GM23248 (cell line): ENCODE measurements at regions not wholly inside any gene's neighbourhood (a gene's known extent, or its start where the extent isn't known, plus 50 kb on each side); places are given as distances from the start of the nearest gene placed in this dataset.

Experiments
- EZH2 ChIP-seq: fragments of 200-600 bp; sonication (generic); IDR thresholded peaks from 2 replicates; pipeline ENCODE4 v1.6.1; 2018; ENCODE audit warnings: antibody characterized with exemption, mild to moderate bottlenecking; ENCODE audit not compliant: insufficient read depth, poor library complexity, severe bottlenecking
- EZH2phosphoT487 ChIP-seq: fragments of 200-600 bp; sonication (generic); IDR thresholded peaks from 2 replicates; pipeline ENCODE4 v1.6.1; 2018; ENCODE audit warnings: antibody characterized with exemption, moderate library complexity, mild to moderate bottlenecking, low read depth; ENCODE audit not compliant: insufficient read depth

- TF ChIP-seq EZH2 (no peak), EZH2phosphoT487 (no peak)
Measured at GRCh38 chr6:168741942-168742782, 301.2 kb downstream of the SMOC2 start.
